Spleen (tissue), 11 donors: ENCODE measurements at regions not wholly inside any gene's neighbourhood (a gene's known extent, or its start where the extent isn't known, plus 50 kb on each side); places are given as distances from the start of the nearest gene placed in this dataset.

Experiments used
- DNase-seq: peaks from one replicate; pipeline ENCODE4 v3.0.0-alpha.2; 2020
- H3K27ac ChIP-seq, 8 donors: fragments of 200-600 bp; sonication (generic) in 7 of 8; 1 replicate in 4 of 8; 2 replicates in 4 of 8; pipeline versions ENCODE4 v1.5.0 to v1.8.0; 2016 to 2021; ENCODE audit warnings: inconsistent platforms in 4 of 8, mild to moderate bottlenecking in 4 of 8, moderate library complexity in 1 of 8
- H3K27me3 ChIP-seq, 7 donors: fragments of 200-600 bp; sonication (generic) in 6 of 7; replicated peaks in 1 of 7; 1 replicate in 4 of 7; 2 replicates in 3 of 7; pipeline versions ENCODE4 v1.5.0 to v1.8.0; 2016 to 2021; ENCODE audit warnings: inconsistent platforms in 3 of 7, mild to moderate bottlenecking in 1 of 7
- H3K36me3 ChIP-seq, 6 donors: fragments of 200-600 bp; sonication (generic) in 5 of 6; 1 replicate in 4 of 6; 2 replicates in 2 of 6; pipeline versions ENCODE4 v1.5.0 to v1.8.0; 2016 to 2021; ENCODE audit warnings: inconsistent platforms in 2 of 6
- H3K4me1 ChIP-seq, 6 donors: fragments of 200-600 bp; sonication (generic) in 5 of 6; 1 replicate in 3 of 6; 2 replicates in 3 of 6; pipeline versions ENCODE4 v1.5.0 to v1.8.0; 2016 to 2021; ENCODE audit warnings: inconsistent platforms in 3 of 6
- H3K4me3 ChIP-seq, 8 donors: fragments of 200-600 bp; sonication (generic) in 7 of 8; 1 replicate in 4 of 8; 2 replicates in 4 of 8; pipeline versions ENCODE4 v1.5.0 to v1.8.0; 2016 to 2021; ENCODE audit warnings: inconsistent platforms in 4 of 8, mild to moderate bottlenecking in 4 of 8, moderate library complexity in 2 of 8
- H3K9me3 ChIP-seq, 8 donors: fragments of 200-600 bp; sonication (generic) in 7 of 8; 1 replicate in 4 of 8; 2 replicates in 4 of 8; pipeline versions ENCODE4 v1.5.0 to v1.8.0; 2016 to 2021; ENCODE audit warnings: inconsistent platforms in 4 of 8
- CTCF ChIP-seq, 11 experiments: fragments of 200-600 bp in 7 of 11; fragments of 450-650 bp in 4 of 11; sonication (generic) in 4 of 11; IDR thresholded peaks in 8 of 11; conservative IDR thresholded peaks in 3 of 11; 1 replicate in 7 of 11; 2 replicates in 4 of 11; pipeline versions ENCODE4 v1.4.0 to v1.8.0; 2016 to 2021; ENCODE audit warnings: antibody characterized with exemption in 11 of 11, inconsistent platforms in 4 of 11, mild to moderate bottlenecking in 1 of 11
- POLR2A ChIP-seq, 3 donors: fragments of 450-650 bp; IDR thresholded peaks; one replicate each; pipeline ENCODE4 v1.5.1; 2017; ENCODE audit warnings: antibody characterized with exemption in 3 of 3, mild to moderate bottlenecking in 1 of 3
- POLR2AphosphoS5 ChIP-seq, 3 donors: sonication (generic); formaldehyde crosslinking; IDR thresholded peaks; one replicate each; pipeline ENCODE4 v1.5.1; 2017; ENCODE audit warnings: antibody characterized with exemption in 3 of 3
- WGBS, 5 donors: extraction: QIAGEN DNeasy Blood & Tissue Kit in 3 of 5; methylation state at CpG; one replicate each; pipeline versions ENCODE4 v1.1.5 to v1.1.7; 2013 to 2018; 5-methylcytosine and 5-hydroxymethylcytosine counted together
- intact Hi-C: fragments of 100-400 bp; cut with DNase I; formaldehyde crosslinking; loops from one replicate; pipeline ENCODE4 v1.15.0; 2023; ENCODE audit warnings: low total_unique reads
- donor health status: healthy with polysubstance abuse.
- donor health status: DM: no; HTN: no; CAD: no; lungs with moderate emphysema.
- donor health status: DM: no; HTN: no; CAD: no.
- donor health status: Bipolar disorder and iron deficiency.
- donor health status: healthy.
- donor health status: DM: no; HTN: no; CAD: no.
- donor health status: DM: yes; HTN: yes; CAD: no.

GRCh38 chr9:7668541-7668940 lies 131.0 kb downstream of the DMAC1 start:
- no peaks in the 10 kb centered on the region for H3K36me3 ChIP-seq

GRCh38 chr9:7665874-7666273 lies 133.7 kb downstream of the DMAC1 start:
- Histone ChIP-seq H3K9me3 (no peaks in the 10 kb centered on the region), H3K4me1 (no peaks in the 10 kb centered on the region), H3K27me3 (no peaks in the 10 kb centered on the region), H3K4me3 (no peak overlapping the region), H3K27ac (no peak overlapping the region), H3K36me3 (no peaks in the 10 kb centered on the region)
- TF ChIP-seq POLR2A (IDR thresholded peaks at IDR 0.05) = no peak
- TF ChIP-seq POLR2AphosphoS5 (IDR thresholded peaks at IDR 0.05) = no peak
- TF ChIP-seq CTCF (IDR thresholded peaks at IDR 0.05 in 8 of 11, conservative IDR thresholded peaks at IDR 0.05 in 3 of 11) = no peak
- intact Hi-C loops = no loop called here
- DNase-seq = no peak
- 73 to 93% (median 88%) methylated on average over 3 of the region's 3 CpGs for WGBS, 5 donors

More at GRCh38 chr9:7668541-7668940, 131.0 kb downstream of the DMAC1 start:
- Histone ChIP-seq H3K27ac (no peak overlapping the region), H3K4me1 (no peaks in the 10 kb centered on the region), H3K4me3 (no peak overlapping the region), H3K9me3 (no peaks in the 10 kb centered on the region), H3K27me3 (no peaks in the 10 kb centered on the region)
- intact Hi-C loops = no loop called here
- 32 to 68% (median 46%) methylated on average over 1 of the region's 1 CpG for WGBS, 5 donors
- DNase-seq = no peak
- no peak for TF ChIP-seq POLR2AphosphoS5 (IDR thresholded peaks at IDR 0.05)
- no peak for TF ChIP-seq CTCF (IDR thresholded peaks at IDR 0.05 in 8 of 11, conservative IDR thresholded peaks at IDR 0.05 in 3 of 11)
- TF ChIP-seq POLR2A (IDR thresholded peaks at IDR 0.05) = no peak

GRCh38 chr9:7659766-7660165 lies 139.8 kb downstream of the DMAC1 start:
- TF ChIP-seq CTCF (IDR thresholded peaks at IDR 0.05 in 8 of 11, conservative IDR thresholded peaks at IDR 0.05 in 3 of 11) = no peak
- no peak for TF ChIP-seq POLR2A (IDR thresholded peaks at IDR 0.05)
- no peak for TF ChIP-seq POLR2AphosphoS5 (IDR thresholded peaks at IDR 0.05)
- no peak overlapping the region for H3K27ac ChIP-seq
- intact Hi-C loops = no loop called here
- DNase-seq = no peak
- H3K36me3 ChIP-seq = no peaks in the 10 kb centered on the region
- peaks cover 0 to 5% (median 0%) of the 10 kb centered on the region in 8 donors for H3K9me3 ChIP-seq
- H3K4me1 ChIP-seq = no peaks in the 10 kb centered on the region
- H3K27me3 ChIP-seq = no peaks in the 10 kb centered on the region
- 83 to 94% (median 90%) methylated on average over 4 of the region's 4 CpGs for WGBS, 5 donors
- H3K4me3 ChIP-seq = no peak overlapping the region

GRCh38 chr9:7656636-7657035 lies 142.9 kb downstream of the DMAC1 start:
- intact Hi-C loops = no loop called here
- Histone ChIP-seq H3K4me3 (no peak overlapping the region), H3K27ac (peak overlapping the region in 3 of 8 donors; percentile 11 to 23 (median 17)), H3K9me3 (peaks cover 0 to 5% (median 0%) of the 10 kb centered on the region in 8 donors), H3K36me3 (no peaks in the 10 kb centered on the region), H3K27me3 (no peaks in the 10 kb centered on the region), H3K4me1 (peaks cover 0 to 9% (median 3%) of the 10 kb centered on the region in 6 donors)
- WGBS, 5 donors = 55 to 73% (median 60%) methylated on average over 5 of the region's 5 CpGs
- no peak for TF ChIP-seq POLR2A (IDR thresholded peaks at IDR 0.05)
- no peak for TF ChIP-seq POLR2AphosphoS5 (IDR thresholded peaks at IDR 0.05)
- no peak for DNase-seq

- DNase-seq = no peak
- TF ChIP-seq POLR2A (IDR thresholded peaks at IDR 0.05) = peak in 1 of 3 donors; percentile 83
- TF ChIP-seq POLR2AphosphoS5 (IDR thresholded peaks at IDR 0.05) = peak in 1 of 3 donors; percentile 70
- no peak for TF ChIP-seq CTCF (IDR thresholded peaks at IDR 0.05 in 8 of 11, conservative IDR thresholded peaks at IDR 0.05 in 3 of 11)
- Histone ChIP-seq H3K4me1 (peaks cover 0 to 9% (median 3%) of the 10 kb centered on the region in 6 donors), H3K27me3 (no peaks in the 10 kb centered on the region), H3K4me3 (no peak overlapping the region), H3K27ac (peak overlapping the region in 7 of 8 donors; percentile 16 to 67 (median 55)), H3K9me3 (peaks cover 0 to 5% (median 0%) of the 10 kb centered on the region in 8 donors), H3K36me3 (no peaks in the 10 kb centered on the region)
- 24 to 35% (median 28%) methylated on average over 7 of the region's 7 CpGs for WGBS, 5 donors
- intact Hi-C loops = no loop called here
Measured at GRCh38 chr9:7653262-7653661, 146.3 kb downstream of the DMAC1 start.
